Hepatocyte (in vitro differentiated cells): ENCODE measurements at regions not wholly inside any gene's neighbourhood (a gene's known extent, or its start where the extent isn't known, plus 50 kb on each side); places are given as distances from the start of the nearest gene placed in this dataset.
"Not testable (repeated sequence)": the region's sequence is repeated elsewhere in the genome, so short reads cannot be mapped to it uniquely, and the experiment has no call there.

Experiments
- DNase-seq: peaks from one replicate; pipeline ENCODE4 v3.0.0-alpha.2; 2016; ENCODE audit warnings: low spot score
- H2AFZ ChIP-seq: fragments of 200-600 bp; sonication (generic); 2 replicates; pipeline ENCODE4 v1.6.0; 2016; ENCODE audit warnings: antibody characterized with exemption, mild to moderate bottlenecking
- H3K27ac ChIP-seq: fragments of 200-600 bp; sonication (generic); 2 replicates; pipeline ENCODE4 v1.5.1; 2016; ENCODE audit warnings: mild to moderate bottlenecking
- H3K27me3 ChIP-seq: fragments of 200-600 bp; sonication (generic); 2 replicates; pipeline ENCODE4 v1.6.1; 2016
- H3K36me3 ChIP-seq: fragments of 200-600 bp; sonication (generic); replicated peaks from 2 replicates; pipeline ENCODE4 v1.5.1; 2016; ENCODE audit warnings: low read depth; ENCODE audit not compliant: insufficient read depth
- H3K4me1 ChIP-seq: fragments of 200-600 bp; sonication (generic); 2 replicates; pipeline ENCODE4 v1.5.1; 2016; ENCODE audit warnings: mild to moderate bottlenecking, moderate library complexity; ENCODE audit not compliant: insufficient read depth
- H3K4me2 ChIP-seq: fragments of 200-600 bp; sonication (generic); 2 replicates; pipeline ENCODE4 v1.6.0; 2016
- H3K4me3 ChIP-seq: fragments of 200-600 bp; sonication (generic); 2 replicates; pipeline ENCODE4 v1.5.1; 2016; ENCODE audit warnings: mild to moderate bottlenecking
- H3K79me2 ChIP-seq: fragments of 200-600 bp; sonication (generic); 2 replicates; pipeline ENCODE4 v1.6.0; 2017; ENCODE audit warnings: mild to moderate bottlenecking
- H3K9me2 ChIP-seq: fragments of 200-600 bp; sonication (generic); replicated peaks from 2 replicates; pipeline ENCODE4 v1.6.0; 2017; ENCODE audit warnings: mild to moderate bottlenecking; ENCODE audit not compliant: insufficient read depth
- H3K9me3 ChIP-seq: fragments of 200-600 bp; sonication (generic); 2 replicates; pipeline ENCODE4 v1.5.1; 2016; ENCODE audit warnings: low read depth, mild to moderate bottlenecking
- H4K20me1 ChIP-seq: fragments of 200-600 bp; sonication (generic); 2 replicates; pipeline ENCODE4 v1.6.0; 2016; ENCODE audit warnings: mild to moderate bottlenecking; ENCODE audit not compliant: insufficient read depth, poor library complexity, severe bottlenecking
- CTCF ChIP-seq: fragments of 200-600 bp; sonication (generic); IDR thresholded peaks from 2 replicates; pipeline ENCODE4 v1.5.1; 2016; ENCODE audit warnings: antibody characterized with exemption, mild to moderate bottlenecking; ENCODE audit not compliant: poor library complexity
- EZH2 ChIP-seq: fragments of 200-600 bp; sonication (generic); IDR thresholded peaks from 2 replicates; pipeline ENCODE4 v1.6.1; 2016; ENCODE audit warnings: antibody characterized with exemption, mild to moderate bottlenecking, borderline replicate concordance
- EZH2phosphoT487 ChIP-seq: fragments of 200-600 bp; sonication (generic); IDR thresholded peaks from one replicate; pipeline ENCODE4 v1.6.1; 2018; ENCODE audit warnings: antibody characterized with exemption, mild to moderate bottlenecking, low read depth, moderate library complexity; ENCODE audit not compliant: unreplicated experiment, severe bottlenecking
- WGBS: methylation state at CpG from one replicate; pipeline ENCODE4 v1.1.6; 2016; ENCODE audit warnings: low lambda C conversion rate; ENCODE audit errors: missing lambda C conversion rate; 5-methylcytosine and 5-hydroxymethylcytosine counted together

GRCh38 chr9:88258024-88258423 is 119.7 kb upstream of the SPATA31C2 start:
- Histone ChIP-seq H3K79me2 (no peaks in the 10 kb centered on the region), H3K4me3 (no peak overlapping the region), H3K9me2 (no peaks in the 10 kb centered on the region), H3K27ac (peak overlapping the region; percentile 67), H3K9me3 (no peaks in the 10 kb centered on the region), H3K4me2 (peak overlapping the region; percentile 52), H4K20me1 (no peaks in the 10 kb centered on the region), H3K4me1 (peaks cover 13% of the 10 kb centered on the region), H3K36me3 (no peaks in the 10 kb centered on the region), H2AFZ (no peak overlapping the region), H3K27me3 (no peaks in the 10 kb centered on the region)
- DNase-seq, result peak; percentile 72
- 51% methylated on average over 2 of the region's 2 CpGs for WGBS
- TF ChIP-seq EZH2phosphoT487, result no peak
- TF ChIP-seq EZH2, result no peak
- no peak for TF ChIP-seq CTCF

DNA sequence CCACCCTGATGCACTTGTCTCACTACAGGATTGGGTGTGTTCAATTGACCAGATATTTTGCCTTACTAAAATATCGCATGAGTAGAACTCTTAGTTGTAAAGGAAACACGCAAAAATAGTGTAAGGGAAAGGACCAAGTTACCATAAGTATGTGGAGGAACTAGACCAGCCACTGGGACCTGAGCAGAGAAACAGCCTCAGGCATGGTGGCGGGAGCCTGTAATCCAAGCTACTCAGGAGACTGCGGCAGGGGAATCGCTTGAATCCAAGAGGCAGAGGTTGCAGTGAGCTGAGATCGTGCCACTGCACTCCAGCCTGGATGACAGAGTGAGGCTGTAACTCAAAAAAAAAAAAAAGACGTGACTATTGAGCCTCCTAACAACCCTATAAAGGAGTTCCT is 117.9 kb upstream of the SPATA31C2 start:
- WGBS, result 58% methylated on average over 7 of the region's 7 CpGs
- Histone ChIP-seq H3K27ac (peak overlapping the region; percentile 21), H3K27me3 (no peaks in the 10 kb centered on the region), H3K9me2 (no peaks in the 10 kb centered on the region), H3K4me2 (no peak overlapping the region), H3K4me3 (no peak overlapping the region), H4K20me1 (no peaks in the 10 kb centered on the region), H3K4me1 (peaks cover 13% of the 10 kb centered on the region), H3K79me2 (no peaks in the 10 kb centered on the region), H3K36me3 (no peaks in the 10 kb centered on the region), H2AFZ (no peak overlapping the region), H3K9me3 (no peaks in the 10 kb centered on the region)
- no peak for TF ChIP-seq EZH2phosphoT487
- TF ChIP-seq CTCF, result no peak
- no peak for TF ChIP-seq EZH2
- no peak for DNase-seq

DNA sequence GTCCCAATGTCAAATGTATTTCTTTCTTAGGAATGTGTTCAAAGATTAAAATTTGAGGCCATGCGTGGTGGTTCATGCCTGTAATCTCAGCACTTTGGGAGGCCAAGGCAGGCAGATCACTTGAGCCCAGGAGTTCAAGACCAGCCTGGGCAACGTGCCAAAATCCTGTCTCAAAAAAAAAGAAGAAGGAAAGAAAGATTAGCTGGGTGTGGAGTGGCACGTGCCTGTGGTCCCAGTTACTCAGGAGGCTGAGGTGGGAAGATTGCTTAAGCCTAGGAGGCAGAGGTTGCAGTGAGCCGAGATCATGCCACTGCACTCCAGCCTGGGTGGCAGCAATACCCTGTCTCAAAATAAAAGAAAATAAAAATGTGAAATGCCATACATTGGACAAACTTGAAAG is 117.5 kb upstream of the SPATA31C2 start:
- not testable (repeated sequence) for H3K9me3 ChIP-seq, H2AFZ ChIP-seq, H3K79me2 ChIP-seq, H3K4me2 ChIP-seq, H4K20me1 ChIP-seq, H3K9me2 ChIP-seq, H3K27ac ChIP-seq, H3K36me3 ChIP-seq, H3K27me3 ChIP-seq, H3K4me3 ChIP-seq
- WGBS, result 60% methylated on average over 4 of the region's 4 CpGs
- H3K4me1 ChIP-seq, result peaks cover 13% of the 10 kb centered on the region
- DNase-seq, result peak; percentile 34

DNA sequence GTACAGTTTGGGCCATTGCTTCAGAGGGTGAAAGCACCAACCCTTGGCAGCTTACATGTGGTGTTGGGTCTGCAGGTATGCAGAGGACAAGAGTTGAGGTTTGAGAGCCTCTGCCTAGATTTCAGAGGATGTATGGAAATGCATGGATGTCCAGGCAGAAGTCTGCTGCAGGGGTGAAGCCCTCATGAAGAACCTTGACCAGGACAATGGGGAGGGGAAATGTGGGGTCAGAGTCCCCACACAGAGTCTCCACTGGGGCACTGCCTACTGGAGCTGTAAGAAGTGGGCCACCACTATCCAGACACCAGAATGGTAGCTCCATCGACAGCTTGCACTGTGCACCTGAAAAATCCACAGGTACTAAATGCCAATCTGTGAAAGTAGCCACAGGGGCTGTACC is 113.6 kb upstream of the SPATA31C2 start:
- no peaks in the 10 kb centered on the region for H3K36me3 ChIP-seq
- no peak overlapping the region for H2AFZ ChIP-seq
- no peaks in the 10 kb centered on the region for H3K9me2 ChIP-seq
- H3K9me3 ChIP-seq, result no peaks in the 10 kb centered on the region
- no peak for DNase-seq
- WGBS, result 100% methylated on average over 1 of the region's 1 CpG
- H3K4me3 ChIP-seq, result no peak overlapping the region
- H3K4me2 ChIP-seq, result no peak overlapping the region
- no peaks in the 10 kb centered on the region for H3K27me3 ChIP-seq
- no peaks in the 10 kb centered on the region for H3K4me1 ChIP-seq
- H4K20me1 ChIP-seq, result no peaks in the 10 kb centered on the region
- H3K27ac ChIP-seq, result no peak overlapping the region
- H3K79me2 ChIP-seq, result no peaks in the 10 kb centered on the region
- no peak for TF ChIP-seq EZH2phosphoT487
- no peak for TF ChIP-seq CTCF
- TF ChIP-seq EZH2, result no peak
